Fibroblast of mammary gland (primary cell): ENCODE measurements at regions not wholly inside any gene's neighbourhood (a gene's known extent, or its start where the extent isn't known, plus 50 kb on each side); places are given as distances from the start of the nearest gene placed in this dataset.

ENCODE experiments used
- DNase-seq: peaks from one replicate; pipeline ENCODE4 v3.0.0-alpha.2; 2010; ENCODE audit warnings: low read depth
- H3K4me3 ChIP-seq: 2 replicates; pipeline ENCODE4 v1.5.1; 2011; ENCODE audit warnings: low read depth, mild to moderate bottlenecking, low read length, moderate library complexity; ENCODE audit not compliant: control insufficient read depth
- CTCF ChIP-seq: conservative IDR thresholded peaks from 2 replicates; pipeline ENCODE4 v1.5.1; 2011; ENCODE audit warnings: low read depth, low read length, inconsistent platforms; ENCODE audit not compliant: control insufficient read depth, insufficient read depth

GRCh38 chr10:120783098-120783497, 68.1 kb upstream of the WDR11 start:
- H3K4me3 ChIP-seq = no peak overlapping the region
- TF ChIP-seq CTCF = no peak
- DNase-seq = no peak

DNA sequence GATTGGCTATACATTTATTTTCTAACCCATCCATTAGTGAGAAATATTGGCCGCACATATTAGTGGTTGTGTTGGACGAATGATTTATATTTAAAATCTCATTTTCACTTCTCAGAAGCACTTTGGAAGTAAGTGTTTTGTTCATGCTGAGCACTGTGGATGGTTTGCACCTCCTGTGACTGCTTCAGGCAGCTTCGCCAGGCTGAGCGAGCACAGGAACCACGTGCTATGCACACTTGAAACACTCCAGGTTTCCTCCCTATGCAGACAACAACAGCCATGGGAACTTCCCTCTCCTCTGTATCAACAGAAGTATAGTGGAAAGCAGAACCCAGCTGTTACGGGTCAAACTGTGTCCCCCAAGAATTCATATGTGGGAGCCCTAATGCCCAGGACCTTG, 67.3 kb upstream of the WDR11 start:
- H3K4me3 ChIP-seq = no peak overlapping the region
- no peak for TF ChIP-seq CTCF
- DNase-seq = no peak

- no peak overlapping the region for H3K4me3 ChIP-seq
- TF ChIP-seq CTCF = no peak
- DNase-seq = no peak
Measured at GRCh38 chr10:120788771-120789170, 62.4 kb upstream of the WDR11 start.

DNA sequence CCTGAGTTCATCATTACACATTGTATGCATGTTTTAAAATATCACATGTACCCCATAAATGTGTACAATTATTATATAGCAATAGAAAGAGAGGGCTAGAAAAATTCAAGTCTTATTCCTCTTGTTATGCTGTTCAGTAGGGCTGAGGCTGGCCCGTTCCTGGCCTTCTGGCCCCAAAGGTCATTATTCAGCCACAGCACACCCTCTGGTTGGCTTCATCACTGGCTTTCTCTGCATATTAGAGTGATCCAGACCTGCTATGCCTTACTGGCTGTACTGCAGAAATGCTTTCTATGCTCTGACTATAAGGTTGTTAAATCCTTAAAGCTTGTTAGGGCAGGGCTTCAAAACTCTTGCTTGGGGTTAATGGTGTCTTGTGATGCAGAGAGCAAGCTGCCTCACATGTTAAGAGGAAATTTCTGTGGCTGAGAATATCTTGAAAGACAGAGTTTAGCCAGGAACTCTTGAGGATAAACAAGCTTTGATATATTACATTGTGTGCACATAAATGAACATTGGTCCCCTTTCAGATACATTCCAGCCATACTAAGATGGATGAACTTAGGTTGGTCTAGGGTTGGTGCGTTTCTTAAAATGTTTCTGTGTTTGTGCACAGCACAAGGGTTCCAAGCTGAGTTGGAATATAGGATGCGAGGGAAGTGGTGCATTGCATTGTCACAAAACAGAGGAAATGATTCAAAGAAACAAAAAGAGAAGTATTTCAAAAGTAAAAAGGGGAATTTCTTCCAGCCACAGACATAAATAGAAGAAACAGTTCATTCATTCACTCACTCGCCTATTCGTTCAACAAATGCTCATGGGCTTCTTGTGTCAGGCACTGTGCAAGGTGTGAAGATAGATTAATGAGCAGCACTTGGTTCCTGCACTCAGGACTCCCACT, 61.6 kb upstream of the WDR11 start:
- no peak for DNase-seq
- TF ChIP-seq CTCF = no peak
- H3K4me3 ChIP-seq = no peak overlapping the region

DNA sequence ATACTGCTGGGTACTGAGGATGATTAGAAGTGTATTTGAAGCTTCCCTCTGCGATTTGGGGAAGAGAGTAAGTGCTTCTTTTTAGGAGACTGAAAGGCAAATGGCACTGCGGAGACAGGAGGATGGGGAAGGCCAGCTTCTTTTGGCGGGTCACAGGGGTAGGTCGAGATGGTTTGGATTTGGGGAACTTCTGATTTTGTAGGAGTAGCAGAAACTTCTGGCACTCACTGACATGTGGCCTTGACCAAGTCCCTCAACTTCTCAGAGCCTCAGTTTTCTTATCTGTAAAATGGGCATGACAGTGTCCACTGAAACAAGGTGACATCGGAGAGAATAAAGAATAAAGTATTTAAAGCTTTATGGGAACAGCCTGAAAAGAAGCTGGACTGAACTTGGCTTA, 59.8 kb upstream of the WDR11 start:
- TF ChIP-seq CTCF = no peak
- H3K4me3 ChIP-seq = no peak overlapping the region
- no peak for DNase-seq

DNA sequence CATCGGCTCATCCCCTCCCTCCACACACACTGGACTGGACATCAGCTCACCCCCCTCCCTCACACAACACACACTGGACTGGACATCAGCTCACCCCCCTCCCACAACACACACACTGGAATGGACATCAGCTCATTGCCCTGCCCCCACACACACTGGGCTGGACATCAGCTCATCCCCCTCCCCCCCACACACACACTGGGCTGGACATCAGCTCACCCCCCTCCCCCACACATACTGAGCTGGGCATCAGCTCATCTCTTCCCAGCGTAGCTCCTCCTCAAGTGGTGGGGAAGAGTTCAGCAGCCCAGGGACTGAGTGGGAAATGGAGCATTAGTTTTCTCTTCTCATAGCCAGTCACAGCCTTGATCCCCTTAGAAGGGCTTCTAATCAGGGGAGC, 58.1 kb upstream of the WDR11 start:
- no peak for DNase-seq
- no peak overlapping the region for H3K4me3 ChIP-seq
- no peak for TF ChIP-seq CTCF
